HG02973 (cell line): ENCODE measurements at regions not wholly inside any gene's neighbourhood (a gene's known extent, or its start where the extent isn't known, plus 50 kb on each side); places are given as distances from the start of the nearest gene placed in this dataset.

Source experiments
- ATAC-seq: cut with Tn5 transposase; IDR thresholded peaks from one replicate; pipeline ENCODE4 v1.9.1; 2021; ENCODE audit warnings: moderate library complexity; ENCODE audit not compliant: unreplicated experiment

DNA sequence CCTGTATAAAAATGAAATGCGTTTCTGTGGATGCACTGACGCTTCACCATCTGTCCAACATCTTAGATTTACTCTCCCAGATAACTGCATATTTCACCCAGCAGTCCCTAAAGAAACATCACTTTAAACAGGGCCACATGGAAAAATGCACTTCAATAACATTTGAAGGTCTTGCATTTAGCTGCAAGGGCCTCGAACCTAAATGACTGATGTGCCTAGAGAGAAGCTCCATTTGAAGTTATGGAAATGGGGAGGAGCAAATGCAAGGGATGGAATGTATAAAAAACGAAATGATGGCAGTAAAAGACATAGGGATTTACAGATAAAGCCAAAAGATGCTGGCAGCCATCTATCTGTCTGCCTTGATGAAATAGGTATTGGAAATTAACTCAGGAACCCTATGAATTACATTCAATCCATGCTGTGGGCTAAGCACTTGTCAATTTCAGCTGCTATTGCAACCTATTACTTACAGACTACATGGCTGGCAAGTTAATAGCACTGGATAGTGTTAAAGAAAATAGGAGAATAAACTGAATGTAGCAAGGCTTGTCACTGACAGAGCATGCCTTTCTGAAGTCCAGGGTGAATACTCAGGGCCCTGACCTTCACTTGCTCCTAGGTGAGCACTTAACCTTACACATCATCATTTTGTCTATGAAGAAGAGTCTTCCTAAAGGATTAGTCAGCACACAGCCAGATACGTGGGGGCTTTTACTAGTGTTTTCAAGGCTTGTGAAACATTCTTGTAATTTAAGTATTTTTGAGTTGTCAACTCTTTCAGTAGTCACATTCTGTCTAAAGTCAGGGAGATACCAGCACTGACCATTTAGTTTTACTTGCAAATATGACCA is 963.4 kb downstream of the PCDH17 start:
- no peak for ATAC-seq

DNA sequence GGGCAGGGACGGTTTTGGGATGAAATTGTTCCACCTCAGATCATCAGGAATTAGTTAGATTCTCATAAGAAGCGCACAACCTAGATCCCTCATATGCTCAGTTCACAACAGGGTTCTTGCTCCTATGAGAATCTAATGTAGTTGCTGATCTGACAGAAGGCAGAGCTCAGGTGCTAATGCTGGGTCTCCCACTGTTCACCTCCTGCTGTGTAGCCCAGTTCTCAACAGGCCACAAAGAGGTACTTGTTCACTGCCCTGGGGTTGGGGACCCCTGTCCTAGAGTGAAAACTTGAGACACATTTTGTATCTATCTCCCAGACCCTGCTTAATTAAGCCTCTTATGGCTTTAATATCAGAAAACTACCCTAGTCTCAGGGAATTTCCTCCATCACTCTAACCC is 966.0 kb downstream of the PCDH17 start:
- no peak for ATAC-seq

DNA sequence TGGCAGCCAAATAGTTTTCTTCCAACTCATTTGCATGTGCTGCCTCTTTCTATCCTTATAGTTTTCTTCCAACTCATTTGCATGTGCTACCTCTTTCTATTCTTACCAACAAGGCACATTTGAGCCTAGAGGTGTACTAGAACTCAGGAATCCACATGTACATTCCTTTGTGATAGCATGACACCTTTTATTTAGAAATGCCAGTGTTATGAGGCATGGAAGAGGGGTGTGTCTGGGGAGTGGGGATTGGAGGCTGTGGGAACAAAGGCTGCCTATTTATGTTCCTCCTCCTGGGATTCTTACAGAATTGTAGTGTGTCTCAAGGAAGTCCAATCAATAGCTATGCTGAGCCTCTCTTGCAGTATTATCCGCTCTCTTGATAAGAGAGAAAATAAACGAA is 966.7 kb downstream of the PCDH17 start:
- ATAC-seq: no peak

DNA sequence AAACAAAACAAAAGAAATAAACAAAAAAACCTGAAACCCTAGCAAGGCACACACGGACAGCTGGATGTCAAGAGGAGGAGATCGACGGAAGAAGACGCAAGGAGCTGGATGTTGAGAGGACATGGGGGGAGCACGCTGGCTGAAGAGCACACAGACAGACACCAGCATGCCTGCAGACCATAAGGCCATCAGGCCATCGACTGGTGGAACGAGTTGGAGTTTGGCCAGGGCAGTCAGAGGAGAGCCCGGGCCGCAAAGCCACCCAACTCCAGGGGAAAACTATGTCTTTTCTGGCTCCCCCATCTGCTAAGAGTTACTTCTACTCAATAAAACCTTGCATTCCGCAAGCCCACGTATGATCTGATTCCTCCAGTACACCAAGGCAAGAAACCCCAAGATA is 979.6 kb downstream of the PCDH17 start:
- ATAC-seq: no peak

DNA sequence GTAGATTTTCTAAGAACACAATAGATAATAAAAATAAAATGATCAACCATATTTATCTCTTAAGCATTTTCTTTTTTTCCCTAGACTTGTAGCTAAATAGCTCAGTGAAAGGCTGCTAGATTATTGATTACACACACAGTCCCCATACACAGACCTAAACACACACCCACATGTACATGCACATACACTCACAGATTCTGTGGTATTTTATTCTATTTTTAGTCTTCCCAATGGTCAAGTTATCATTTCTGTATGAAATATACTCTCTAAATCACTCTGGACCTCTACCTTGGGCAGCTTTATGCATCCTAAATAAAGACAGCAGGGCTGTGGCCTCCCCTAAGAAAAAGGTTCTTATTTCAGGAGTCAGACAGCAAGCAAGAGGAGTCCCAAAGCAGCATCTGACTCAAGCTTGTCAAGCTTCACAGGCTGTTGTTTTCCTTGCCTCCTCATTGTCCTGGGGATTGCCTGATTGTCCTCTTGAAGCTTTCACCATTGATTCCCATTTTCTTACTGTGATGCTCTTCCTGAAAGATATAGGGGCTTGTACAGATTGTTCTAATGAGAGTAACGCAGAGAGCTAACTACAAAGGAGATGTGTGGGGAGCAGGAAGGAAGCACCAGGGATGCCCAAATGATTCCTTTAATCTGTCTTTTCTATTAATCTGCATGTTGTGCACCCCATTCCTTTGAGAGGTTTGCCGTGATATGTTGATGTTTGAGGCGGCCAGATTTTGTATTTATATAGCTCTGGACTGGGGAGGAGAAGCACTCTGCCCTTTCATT is 986.5 kb downstream of the PCDH17 start:
- ATAC-seq: no peak

DNA sequence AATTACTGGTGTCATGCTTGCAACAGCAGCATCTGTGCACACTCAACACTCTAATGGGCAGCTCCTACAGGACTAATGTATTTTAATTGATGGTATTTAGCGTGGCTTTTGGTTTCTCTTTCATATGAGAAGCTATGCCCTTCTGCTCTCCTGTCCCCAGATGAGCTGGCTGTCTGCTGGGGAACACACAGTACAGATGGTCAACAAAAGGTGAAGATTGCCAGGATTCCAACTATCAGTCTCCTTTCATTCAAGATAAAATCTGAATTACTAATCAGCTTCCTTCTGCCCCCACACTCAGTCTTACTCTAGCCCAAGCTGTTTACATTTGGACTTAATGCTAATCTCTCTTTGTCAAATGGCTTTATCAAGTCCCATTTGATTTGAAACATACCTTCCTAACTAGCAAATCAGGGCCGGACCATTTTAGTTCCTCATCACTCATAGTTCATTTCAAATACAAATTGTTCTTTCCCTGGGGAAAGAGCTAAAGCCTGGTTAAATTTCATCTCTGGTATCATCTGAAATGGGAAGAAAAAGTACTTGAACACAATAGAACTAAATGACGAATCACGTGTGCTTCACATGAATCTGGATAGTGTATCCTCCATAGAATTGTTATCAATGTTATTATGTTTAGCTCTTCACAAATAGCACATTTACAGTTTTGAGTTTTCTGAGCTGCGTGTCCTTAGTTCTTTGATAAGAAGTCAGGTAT is 988.0 kb downstream of the PCDH17 start:
- ATAC-seq: no peak

DNA sequence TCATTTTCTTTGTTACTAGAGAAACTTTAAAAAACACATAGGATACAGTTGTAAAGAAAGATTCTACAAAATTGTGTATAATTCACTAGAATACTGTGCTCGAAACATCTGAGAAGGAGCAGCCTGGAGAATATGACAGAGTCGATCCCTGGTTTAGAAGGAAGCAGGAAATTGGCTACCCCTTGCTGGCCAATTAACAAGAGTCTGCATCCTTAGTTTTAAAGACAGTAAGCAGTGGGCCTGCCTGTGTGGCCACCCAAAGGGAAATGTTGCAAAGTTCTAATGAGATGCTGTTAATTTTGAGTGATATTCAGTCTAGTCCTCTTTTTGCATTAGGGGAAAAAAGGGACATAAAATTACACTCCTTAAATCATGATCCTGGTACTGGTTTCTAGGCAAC is 988.6 kb downstream of the PCDH17 start:
- no peak for ATAC-seq

DNA sequence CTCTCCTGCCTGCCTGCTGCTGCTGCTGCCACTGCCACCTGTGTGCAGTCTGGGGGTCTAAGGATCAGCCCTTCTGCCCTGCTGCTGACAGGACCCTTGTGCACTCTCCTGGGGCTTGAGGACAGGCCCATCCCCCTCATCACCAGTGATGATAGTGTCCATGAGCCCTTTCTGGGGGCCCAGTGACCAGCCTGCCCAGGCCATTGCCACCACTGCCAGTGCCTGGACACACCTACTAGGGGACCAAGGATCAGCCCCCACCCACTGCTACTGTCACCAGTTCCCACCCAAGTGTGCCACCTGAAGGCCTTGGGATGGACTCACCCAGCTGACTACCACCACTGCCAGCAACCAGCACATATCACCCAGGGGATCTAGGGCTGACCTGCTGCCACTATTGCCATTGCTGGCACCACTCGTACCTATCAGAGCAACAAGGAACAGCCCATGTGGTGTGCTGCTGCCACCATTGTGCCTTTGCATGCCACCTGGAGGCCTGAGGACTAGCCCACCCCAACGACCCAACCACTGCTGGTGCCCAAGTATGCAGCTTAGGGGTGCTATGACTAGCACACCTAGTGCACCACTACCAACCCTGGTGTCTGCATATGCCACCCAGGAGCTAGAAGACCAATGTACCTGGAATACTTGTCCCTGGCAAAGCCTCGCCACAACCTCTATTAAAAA is 994.3 kb downstream of the PCDH17 start:
- ATAC-seq: no peak

DNA sequence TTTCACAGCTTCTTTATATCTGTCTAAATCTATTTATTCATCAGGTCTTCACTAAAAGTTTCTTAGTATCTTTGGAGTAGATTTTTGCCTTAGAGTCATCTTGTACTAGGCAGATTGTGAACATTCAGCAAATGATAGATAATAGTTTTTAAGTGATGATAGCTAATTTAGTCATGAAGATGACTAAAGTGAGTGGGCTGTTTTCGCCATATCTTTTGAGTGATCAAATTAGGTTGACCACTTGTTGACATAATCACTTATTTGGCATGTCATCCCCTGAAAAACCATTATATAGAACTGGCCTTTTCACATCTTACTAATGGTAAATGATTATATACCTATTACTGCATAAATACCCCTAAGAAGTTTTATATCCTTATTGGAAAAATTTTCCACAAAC is 999.2 kb downstream of the PCDH17 start:
- no peak for ATAC-seq

DNA sequence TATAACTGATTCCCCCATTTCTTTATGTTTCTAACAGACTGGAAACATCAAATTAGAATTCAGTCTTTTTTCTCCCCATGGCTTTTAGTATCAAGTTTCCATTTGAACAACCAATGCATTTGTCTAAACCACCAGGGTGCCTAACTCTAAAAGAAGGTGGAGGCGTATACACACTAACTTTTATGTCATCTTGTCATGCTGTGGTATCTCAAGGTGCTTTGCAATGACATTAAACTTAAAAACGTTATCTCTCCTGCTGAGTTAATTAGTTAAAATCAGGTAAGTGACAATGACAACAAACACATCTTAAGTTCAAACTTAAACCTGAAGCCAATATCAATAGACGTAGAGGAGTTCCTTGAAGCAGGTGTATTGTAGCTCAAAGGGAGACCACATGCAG is 1001.7 kb downstream of the PCDH17 start:
- ATAC-seq: no peak

DNA sequence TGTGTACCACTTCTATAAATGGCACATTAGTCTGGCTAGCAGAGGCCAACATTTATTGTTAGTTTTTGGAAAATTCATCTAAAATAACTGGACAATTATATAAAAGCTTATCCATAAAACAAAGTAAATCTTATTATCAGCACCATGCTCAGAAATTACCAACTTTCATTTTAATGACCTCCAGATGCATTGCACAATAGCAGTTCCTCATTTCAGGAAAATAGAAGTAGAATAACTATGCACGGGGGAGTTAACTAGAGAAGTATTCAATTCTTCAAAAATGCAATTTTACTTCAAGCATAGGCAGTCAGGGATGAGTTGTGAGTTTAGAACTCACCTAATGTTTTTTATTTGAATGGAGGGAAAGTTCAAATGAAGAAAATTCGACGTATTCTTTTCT is 1023.5 kb downstream of the PCDH17 start:
- no peak for ATAC-seq

DNA sequence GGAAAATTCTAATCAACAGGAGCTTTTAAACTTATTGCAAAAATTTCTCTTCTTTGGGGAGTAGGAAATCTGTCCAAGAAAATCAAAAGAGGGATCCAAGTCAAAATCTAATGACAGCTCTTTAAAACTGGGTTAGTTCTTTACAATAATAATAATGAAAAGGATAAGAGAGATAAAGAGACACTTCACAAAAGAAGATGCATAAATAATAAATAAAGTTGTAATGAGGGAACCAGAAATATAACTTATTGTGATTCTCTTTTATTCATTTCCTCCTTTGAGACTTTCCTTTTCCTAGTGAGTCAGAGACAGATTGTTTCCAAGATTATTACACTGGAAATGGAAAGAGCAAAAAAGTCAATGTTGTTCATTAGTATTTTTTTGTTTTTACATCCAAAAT is 1029.3 kb downstream of the PCDH17 start:
- ATAC-seq: no peak

DNA sequence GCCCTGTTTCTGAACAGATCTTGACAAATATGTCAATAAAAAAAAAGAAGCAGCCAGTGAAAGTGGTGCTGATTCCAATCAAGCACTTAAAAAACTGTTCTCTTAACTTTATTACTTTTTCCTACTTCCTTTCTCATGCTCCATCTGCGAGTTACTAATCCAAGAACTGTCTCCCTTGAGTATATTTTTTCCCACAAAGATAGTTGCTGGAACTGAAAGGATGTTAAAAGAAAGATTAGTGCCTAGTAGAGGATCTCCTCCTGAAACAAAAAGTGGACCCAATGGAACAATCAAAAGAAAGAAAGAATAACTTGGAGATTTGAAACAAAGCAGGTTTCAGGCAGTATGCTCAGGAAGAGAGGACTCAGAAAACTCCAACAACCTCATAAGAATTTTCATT is 1034.8 kb downstream of the PCDH17 start:
- ATAC-seq: no peak

DNA sequence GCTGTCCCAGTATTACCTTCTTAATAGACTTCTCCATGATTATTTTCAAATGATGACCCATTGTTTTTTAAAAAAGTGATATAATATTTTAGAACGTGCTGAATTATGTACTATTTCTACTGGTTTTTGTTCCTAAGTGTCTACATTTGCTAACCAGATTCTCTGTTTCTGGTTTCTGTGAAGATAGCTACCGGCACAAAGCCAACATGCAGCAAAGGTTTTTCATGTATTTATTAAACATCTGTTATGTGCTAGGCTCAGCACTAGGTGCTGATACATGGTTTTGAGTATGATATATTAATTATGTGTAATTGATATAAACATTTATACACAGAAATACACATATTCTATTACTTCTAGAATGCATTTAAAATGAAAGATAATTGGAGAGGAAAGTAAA is 1035.6 kb downstream of the PCDH17 start:
- ATAC-seq: no peak

DNA sequence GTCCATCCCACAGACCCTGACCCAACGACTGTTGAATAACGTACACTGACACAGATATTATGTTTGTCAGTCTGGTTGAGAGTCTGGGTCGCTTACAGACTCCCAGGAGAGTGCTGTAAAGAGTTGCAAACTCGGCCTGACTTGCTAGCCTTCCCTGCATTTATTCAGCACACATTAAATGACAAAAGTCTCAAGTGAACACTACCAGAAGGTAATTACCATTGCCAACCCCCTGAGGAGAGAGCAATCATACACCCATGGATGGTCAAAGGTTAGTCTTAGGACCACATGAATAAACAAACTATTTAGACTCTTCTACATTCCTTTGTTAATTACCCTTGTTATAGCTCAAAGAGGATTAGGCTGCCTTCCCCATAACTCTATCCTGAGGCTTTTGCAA is 1048.6 kb downstream of the PCDH17 start:
- no peak for ATAC-seq

DNA sequence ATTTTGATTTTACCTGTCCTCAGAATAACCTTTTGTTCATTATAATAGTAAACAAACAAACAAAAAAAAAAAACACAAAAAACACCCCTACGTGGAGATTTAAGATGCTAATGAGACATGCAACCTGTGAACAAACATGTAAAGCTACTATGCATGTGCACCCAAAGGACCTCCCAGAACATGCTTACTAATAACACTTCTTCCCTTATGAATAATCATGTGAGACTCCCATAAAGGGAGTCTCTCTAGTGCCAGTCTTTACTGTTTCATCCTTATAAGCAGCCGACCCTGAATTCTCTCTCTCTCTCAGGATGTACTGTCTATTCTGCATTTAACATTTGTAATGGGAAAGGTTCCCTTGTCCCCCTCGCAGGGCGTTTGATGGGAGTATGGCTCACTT is 1051.1 kb downstream of the PCDH17 start:
- ATAC-seq: no peak

DNA sequence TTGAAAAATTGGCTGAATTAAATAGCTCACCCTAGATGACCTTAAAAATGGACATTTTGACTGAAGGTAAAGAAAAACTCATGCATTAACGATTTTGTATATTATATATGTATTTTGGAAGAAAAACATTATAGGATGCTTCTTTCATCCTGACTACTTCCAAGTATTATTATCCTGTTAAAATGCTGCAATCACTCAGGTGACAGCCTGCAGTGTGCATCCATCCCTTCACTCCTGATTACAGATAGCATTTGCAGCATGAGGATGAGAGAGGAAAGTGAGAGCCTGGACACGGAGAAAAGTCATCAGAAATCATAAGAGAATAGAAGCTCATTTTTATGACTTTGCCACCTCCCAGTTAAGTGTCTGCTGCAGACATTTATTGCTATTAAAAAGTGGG is 1055.6 kb downstream of the PCDH17 start:
- no peak for ATAC-seq

DNA sequence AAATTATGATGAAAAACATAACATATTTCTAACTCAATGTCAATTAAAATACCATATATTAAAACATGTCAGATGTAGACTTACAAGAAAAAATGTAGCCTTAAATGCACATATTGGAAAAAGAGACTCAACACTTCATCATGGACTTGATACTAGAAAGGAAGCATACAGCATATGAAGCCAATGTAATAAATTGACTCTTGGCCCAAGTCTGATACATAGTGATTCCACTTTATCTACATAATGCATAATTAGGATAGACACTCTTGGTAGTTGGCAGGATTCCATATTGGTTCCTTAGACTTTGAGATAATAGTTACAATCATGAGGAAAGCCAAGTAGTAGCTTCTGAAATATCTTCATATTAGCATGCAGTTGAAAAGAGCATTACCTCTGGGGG is 1067.0 kb downstream of the PCDH17 start:
- ATAC-seq: no peak

DNA sequence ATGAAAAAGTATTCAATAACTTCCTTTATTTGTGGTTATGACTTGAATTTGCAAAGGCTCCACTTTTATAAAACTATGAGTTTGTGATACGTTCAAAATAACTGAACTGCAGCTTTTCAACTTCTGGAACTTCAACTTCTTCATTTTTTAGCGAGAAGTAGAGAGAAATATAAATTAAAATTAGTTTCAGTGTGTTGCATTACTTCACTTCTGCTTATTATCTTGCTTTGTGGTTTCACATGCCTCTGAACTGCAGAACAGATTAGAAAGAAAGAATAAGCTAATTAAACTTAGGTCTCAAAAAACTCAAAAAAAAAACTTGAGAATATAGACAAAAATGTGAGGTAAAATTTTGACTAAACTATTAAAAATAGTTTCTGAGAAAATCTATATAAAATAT is 1073.4 kb downstream of the PCDH17 start:
- ATAC-seq: no peak

DNA sequence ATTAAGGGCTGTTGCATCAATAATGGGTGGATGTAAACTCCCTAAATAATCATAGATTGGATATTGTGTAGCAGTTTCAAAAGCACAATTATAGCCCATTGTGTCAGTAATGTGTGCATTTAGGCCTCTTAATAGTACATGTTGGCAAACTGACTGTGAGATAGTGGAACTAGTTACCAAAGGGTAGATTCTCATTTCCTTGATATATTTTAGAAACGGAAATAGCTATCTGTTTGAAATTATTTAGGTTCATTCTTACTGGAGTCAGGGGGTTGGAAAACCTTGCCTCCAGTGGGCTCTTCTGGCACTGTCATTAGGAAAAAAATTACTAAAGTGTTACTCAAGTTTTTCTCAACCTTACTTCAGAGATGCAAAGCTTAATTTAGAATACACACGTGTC is 1074.9 kb downstream of the PCDH17 start:
- ATAC-seq: no peak

DNA sequence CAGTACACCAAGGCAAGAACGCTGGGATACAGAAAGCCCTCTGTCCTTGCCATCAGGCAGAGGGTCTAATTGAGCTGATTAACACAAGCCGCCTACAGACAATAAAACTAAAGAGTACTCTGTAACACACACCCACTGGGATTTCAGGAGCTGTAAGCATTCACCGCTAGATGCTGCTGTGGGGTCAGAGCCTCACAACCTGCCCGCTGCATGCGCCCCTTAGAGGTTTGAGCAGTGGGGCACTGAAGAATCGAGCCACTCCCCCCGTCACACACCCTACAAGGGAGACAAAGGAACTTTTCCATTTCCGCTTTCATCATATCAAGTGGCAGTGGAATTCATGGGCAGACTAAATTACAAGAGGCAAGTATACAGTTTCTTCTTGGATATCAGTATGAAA is 1080.6 kb downstream of the PCDH17 start:
- no peak for ATAC-seq
